ENCODE measurements at regions not wholly inside any gene's neighbourhood (a gene's known extent, or its start where the extent isn't known, plus 50 kb on each side); places are given as distances from the start of the nearest gene placed in this dataset.

DNA sequence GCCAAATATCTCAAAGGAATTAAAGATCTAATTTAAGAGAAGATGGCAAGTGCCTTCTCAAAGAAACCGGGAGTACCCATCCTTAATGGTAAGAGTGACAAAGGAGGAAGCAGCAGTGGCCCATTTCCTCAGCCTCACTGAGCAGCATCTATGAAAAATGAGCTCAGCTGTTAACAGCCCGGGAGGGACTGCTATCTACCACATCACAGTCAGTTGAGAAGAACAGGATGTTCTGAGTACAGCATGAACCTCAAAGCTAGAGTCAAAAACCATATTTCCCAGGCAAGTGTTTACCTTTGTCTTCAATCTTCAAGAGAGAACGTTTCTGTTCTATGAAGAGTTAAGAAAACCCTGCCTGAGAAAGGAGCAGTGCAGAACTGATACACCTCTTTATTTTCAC lies 115.0 kb downstream of the BTG1 start:
- peak; percentile 40 for DNase-seq (ENCODE audit: low read depth)
- H3K4me3 ChIP-seq (ENCODE audit: low read depth, low read length): no peak overlapping the region
- TF ChIP-seq, protein P1, sequence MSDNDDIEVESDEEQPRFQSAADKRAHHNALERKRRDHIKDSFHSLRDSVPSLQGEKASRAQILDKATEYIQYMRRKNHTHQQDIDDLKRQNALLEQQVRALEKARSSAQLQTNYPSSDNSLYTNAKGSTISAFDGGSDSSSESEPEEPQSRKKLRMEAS (IDR thresholded peaks at IDR 0.05; ENCODE audit: low read depth, low read length): no peak
- TF ChIP-seq POLR2A (IDR thresholded peaks at IDR 0.05; ENCODE audit: extremely low read depth, insufficient read length) (no peak), MYC (IDR thresholded peaks at IDR 0.05; ENCODE audit: low read depth, low read length) (no peak)
- TF ChIP-seq, protein P2, sequence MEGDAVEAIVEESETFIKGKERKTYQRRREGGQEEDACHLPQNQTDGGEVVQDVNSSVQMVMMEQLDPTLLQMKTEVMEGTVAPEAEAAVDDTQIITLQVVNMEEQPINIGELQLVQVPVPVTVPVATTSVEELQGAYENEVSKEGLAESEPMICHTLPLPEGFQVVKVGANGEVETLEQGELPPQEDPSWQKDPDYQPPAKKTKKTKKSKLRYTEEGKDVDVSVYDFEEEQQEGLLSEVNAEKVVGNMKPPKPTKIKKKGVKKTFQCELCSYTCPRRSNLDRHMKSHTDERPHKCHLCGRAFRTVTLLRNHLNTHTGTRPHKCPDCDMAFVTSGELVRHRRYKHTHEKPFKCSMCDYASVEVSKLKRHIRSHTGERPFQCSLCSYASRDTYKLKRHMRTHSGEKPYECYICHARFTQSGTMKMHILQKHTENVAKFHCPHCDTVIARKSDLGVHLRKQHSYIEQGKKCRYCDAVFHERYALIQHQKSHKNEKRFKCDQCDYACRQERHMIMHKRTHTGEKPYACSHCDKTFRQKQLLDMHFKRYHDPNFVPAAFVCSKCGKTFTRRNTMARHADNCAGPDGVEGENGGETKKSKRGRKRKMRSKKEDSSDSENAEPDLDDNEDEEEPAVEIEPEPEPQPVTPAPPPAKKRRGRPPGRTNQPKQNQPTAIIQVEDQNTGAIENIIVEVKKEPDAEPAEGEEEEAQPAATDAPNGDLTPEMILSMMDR (IDR thresholded peaks at IDR 0.05; ENCODE audit: low read depth, low read length): no peak

DNA sequence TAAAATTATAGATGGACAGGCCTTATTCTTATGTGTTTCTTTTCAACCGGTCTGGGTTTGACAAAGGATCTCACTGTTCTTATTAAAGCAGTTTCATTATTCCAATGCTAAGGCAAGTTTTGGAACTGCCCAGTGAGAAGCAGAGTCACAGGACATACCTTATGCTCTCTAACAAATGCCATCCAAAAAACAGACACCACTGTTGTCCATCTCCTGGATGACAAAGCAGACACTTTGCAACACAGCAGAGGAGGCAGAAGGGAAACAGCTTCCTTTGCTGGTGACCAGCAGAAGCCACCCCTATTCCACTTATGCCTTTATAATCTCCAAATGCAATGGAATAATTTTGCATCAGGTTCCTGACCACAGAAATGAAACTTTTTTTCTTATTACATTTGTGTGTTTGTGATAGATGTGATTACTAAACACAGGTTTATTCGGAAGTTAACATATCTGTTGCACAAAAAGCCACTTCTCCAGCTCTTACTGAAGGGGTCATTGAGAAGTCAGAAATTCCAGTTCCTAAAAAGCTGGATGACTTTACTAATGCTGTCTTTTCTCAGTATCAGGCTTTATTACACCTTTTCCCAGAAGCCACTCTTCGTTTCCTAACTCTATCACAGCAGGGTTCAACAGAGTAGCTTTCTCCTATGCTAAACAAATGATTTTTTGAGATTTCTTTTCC lies 115.6 kb downstream of the BTG1 start:
- TF ChIP-seq, protein P1 (IDR thresholded peaks at IDR 0.05; ENCODE audit: low read depth, low read length): no peak
- no peak for TF ChIP-seq POLR2A (IDR thresholded peaks at IDR 0.05; ENCODE audit: extremely low read depth, insufficient read length)
- TF ChIP-seq, protein P2 (IDR thresholded peaks at IDR 0.05; ENCODE audit: low read depth, low read length): no peak
- no peak for TF ChIP-seq MYC (IDR thresholded peaks at IDR 0.05; ENCODE audit: low read depth, low read length)
- DNase-seq (ENCODE audit: low read depth): no peak
- no peak overlapping the region for H3K4me3 ChIP-seq (ENCODE audit: low read depth, low read length)

DNA sequence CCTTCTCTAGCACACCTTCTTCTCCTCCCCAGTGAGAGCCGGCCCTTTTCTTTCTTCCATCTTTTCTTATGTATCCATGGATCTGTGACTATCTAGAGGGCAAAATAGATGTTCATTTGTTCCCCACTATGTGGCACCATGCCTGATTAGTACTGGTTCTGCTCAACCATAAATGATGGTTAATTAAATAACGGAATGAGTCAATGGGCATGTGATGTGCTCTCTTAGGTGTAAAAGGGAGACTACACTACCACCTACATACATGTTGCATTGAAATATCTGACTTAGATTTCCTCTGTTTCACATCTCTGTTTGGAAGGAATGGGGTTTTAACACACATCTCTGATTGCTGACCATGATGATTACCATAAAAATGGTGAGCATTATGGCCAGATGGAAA lies 116.5 kb downstream of the BTG1 start:
- H3K4me3 ChIP-seq (ENCODE audit: low read depth, low read length): no peak overlapping the region
- TF ChIP-seq, protein P2 (IDR thresholded peaks at IDR 0.05; ENCODE audit: low read depth, low read length): no peak
- TF ChIP-seq MYC (IDR thresholded peaks at IDR 0.05; ENCODE audit: low read depth, low read length): no peak
- no peak for DNase-seq (ENCODE audit: low read depth)

DNA sequence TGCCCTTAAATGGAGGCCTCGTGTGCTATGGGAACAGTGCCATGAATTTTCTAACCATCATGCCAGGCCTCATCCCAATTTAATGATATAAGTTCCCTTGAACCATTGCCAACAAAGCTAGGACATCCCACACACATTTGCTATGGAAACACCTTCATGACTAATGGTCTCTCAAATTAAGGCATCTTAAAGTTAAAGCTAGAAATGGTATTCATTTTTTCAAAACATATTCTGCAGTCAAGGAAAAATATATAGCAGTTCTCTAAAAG lies 117.3 kb downstream of the BTG1 start:
- H3K4me3 ChIP-seq (ENCODE audit: low read depth, low read length): no peak overlapping the region
- TF ChIP-seq, protein P1 (IDR thresholded peaks at IDR 0.05; ENCODE audit: low read depth, low read length): no peak
- TF ChIP-seq POLR2A (IDR thresholded peaks at IDR 0.05; ENCODE audit: extremely low read depth, insufficient read length) (no peak), MYC (IDR thresholded peaks at IDR 0.05; ENCODE audit: low read depth, low read length) (no peak)
- TF ChIP-seq, protein P2 (IDR thresholded peaks at IDR 0.05; ENCODE audit: low read depth, low read length): no peak
- no peak for DNase-seq (ENCODE audit: low read depth)

DNA sequence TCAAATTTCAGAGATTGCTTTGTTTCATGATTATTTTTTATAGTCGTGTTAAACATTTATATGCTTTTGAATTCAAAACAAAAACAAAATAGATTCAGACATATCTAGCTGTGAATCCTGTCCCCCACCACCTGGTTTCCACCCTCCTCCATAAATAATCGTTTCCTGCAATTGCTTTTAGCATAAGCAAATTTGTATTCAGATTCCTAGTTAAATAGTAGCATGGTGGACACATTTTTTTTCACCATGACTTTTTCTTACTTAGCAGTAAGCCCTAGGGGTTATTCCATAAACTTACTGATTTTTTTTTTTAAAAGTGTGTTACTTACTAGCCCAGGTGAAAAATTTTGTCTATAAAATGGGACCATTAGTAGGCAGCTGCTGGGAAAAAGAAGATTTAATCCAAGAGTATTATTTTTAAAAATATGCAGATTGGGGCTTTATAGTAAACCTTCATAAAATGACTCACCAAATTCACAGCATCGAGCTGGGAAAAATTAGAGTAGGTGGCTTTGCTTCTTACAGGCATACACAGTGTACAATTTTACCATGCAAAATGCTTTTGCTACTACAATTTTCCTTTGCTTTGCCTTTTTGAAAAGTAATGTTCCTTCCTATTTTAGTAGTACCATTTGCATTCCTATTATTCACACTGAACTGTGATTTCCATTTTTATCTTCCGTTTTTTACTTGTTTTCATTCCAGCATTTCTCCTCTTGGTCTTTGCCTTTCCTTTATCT lies 117.8 kb downstream of the BTG1 start:
- TF ChIP-seq, protein P1 (IDR thresholded peaks at IDR 0.05; ENCODE audit: low read depth, low read length): no peak
- TF ChIP-seq, protein P2 (IDR thresholded peaks at IDR 0.05; ENCODE audit: low read depth, low read length): no peak
- H3K4me3 ChIP-seq (ENCODE audit: low read depth, low read length): no peak overlapping the region
- no peak for DNase-seq (ENCODE audit: low read depth)
